Activated CD4-positive, alpha-beta T cell treated with anti-CD3 and anti-CD28 coated beads for 48 hours (primary cell): ENCODE measurements at regions not wholly inside any gene's neighbourhood (a gene's known extent, or its start where the extent isn't known, plus 50 kb on each side); places are given as distances from the start of the nearest gene placed in this dataset.
A peak's percentile ranks its signal among the peaks of the same experiment; 100 is the strongest.
"Not testable (repeated sequence)": the region's sequence is repeated elsewhere in the genome, so short reads cannot be mapped to it uniquely, and the experiment has no call there.

Source experiments
- DNase-seq: peaks from one replicate; pipeline ENCODE4 v3.0.0-alpha.2; 2020

GRCh38 chrX:40406330-40406859, 174.4 kb upstream of the ATP6AP2 start:
- DNase-seq = no peak

- no peak for DNase-seq
Observed at GRCh38 chrX:40405399-40405798, 175.4 kb upstream of the ATP6AP2 start.

- no peak for DNase-seq
Observed at GRCh38 chrX:40403757-40404156, 177.0 kb upstream of the ATP6AP2 start.

GRCh38 chrX:40402831-40403533, 177.8 kb upstream of the ATP6AP2 start:
- peak; percentile 17 for DNase-seq

- no peak for DNase-seq
Observed at GRCh38 chrX:40395102-40395501, 185.7 kb upstream of the ATP6AP2 start.

GRCh38 chrX:40394302-40394701, 186.5 kb upstream of the ATP6AP2 start:
- no peak for DNase-seq

- DNase-seq = no peak
Observed at GRCh38 chrX:40392599-40392998, 188.2 kb upstream of the ATP6AP2 start.

- DNase-seq = no peak
Observed at GRCh38 chrX:40391662-40392061, 189.1 kb upstream of the ATP6AP2 start.

- DNase-seq = no peak
Observed at GRCh38 chrX:40389555-40389954, 191.2 kb upstream of the ATP6AP2 start.

- DNase-seq = no peak
Observed at GRCh38 chrX:40388441-40388840, 192.3 kb upstream of the ATP6AP2 start.

- not testable (repeated sequence) for DNase-seq
Observed at GRCh38 chrX:40387869-40388268, 192.9 kb upstream of the ATP6AP2 start.

GRCh38 chrX:40387311-40387710, 193.5 kb upstream of the ATP6AP2 start:
- DNase-seq = not testable (repeated sequence)

GRCh38 chrX:40385682-40386081, 195.1 kb upstream of the ATP6AP2 start:
- DNase-seq = no peak

GRCh38 chrX:40385256-40385655, 195.5 kb upstream of the ATP6AP2 start:
- DNase-seq = no peak

- DNase-seq = peak; percentile 2
Observed at GRCh38 chrX:40383969-40384368, 196.8 kb upstream of the ATP6AP2 start.

- DNase-seq = no peak
Observed at GRCh38 chrX:40383360-40383759, 197.4 kb upstream of the ATP6AP2 start.

GRCh38 chrX:40380655-40381488, 199.9 kb upstream of the ATP6AP2 start:
- DNase-seq = no peak

GRCh38 chrX:40377684-40378083, 203.1 kb upstream of the ATP6AP2 start:
- no peak for DNase-seq

GRCh38 chrX:40374486-40374885, 206.3 kb upstream of the ATP6AP2 start:
- no peak for DNase-seq

- no peak for DNase-seq
Observed at GRCh38 chrX:40373641-40374040, 207.1 kb upstream of the ATP6AP2 start.

GRCh38 chrX:40373025-40373424, 207.7 kb upstream of the ATP6AP2 start:
- DNase-seq = no peak

- DNase-seq = no peak
Observed at GRCh38 chrX:40371376-40371775, 209.4 kb upstream of the ATP6AP2 start.

- DNase-seq = no peak
Observed at GRCh38 chrX:40368611-40369061, 212.1 kb upstream of the ATP6AP2 start.

- no peak for DNase-seq
Observed at GRCh38 chrX:40366661-40367060, 214.1 kb upstream of the ATP6AP2 start.
